ENCODE measurements at regions not wholly inside any gene's neighbourhood (a gene's known extent, or its start where the extent isn't known, plus 50 kb on each side); places are given as distances from the start of the nearest gene placed in this dataset.
"Not testable (repeated sequence)": the region's sequence is repeated elsewhere in the genome, so short reads cannot be mapped to it uniquely, and the experiment has no call there.

DNA sequence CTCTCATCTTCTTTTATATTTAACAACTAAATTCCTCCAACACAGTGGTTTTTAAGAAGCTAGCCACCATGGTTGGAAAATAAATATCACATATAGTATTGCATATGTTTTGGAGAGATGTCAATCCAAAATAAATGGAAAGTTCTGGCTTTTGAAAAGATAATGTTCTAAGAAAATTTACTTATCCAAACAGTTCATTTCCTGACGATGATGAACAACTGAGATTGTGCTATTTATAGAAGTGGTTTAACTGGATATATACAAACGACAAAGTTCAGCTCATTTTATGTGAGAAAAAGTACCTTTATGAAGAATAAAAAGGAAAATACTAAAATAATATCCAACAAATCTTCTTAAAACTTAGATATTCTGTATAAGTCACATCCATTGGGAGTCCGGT, 174.7 kb downstream of the MZT1 start:
- H3K4me1 ChIP-seq (ENCODE audit: control insufficient read depth, insufficient read depth, low read length, unreplicated experiment), result no peaks in the 10 kb centered on the region
- no peaks in the 10 kb centered on the region for H3K36me3 ChIP-seq (ENCODE audit: insufficient read depth, low read length)
- H3K79me2 ChIP-seq (ENCODE audit: control insufficient read depth, insufficient read depth, low read length, unreplicated experiment), result no peaks in the 10 kb centered on the region
- H3K4me3 ChIP-seq (ENCODE audit: low read depth, low read length), result no peak overlapping the region
- H3K27ac ChIP-seq (ENCODE audit: low read depth, low read length), result no peak overlapping the region
- H2AFZ ChIP-seq (ENCODE audit: low read length, unreplicated experiment), result no peak overlapping the region
- H3K27me3 ChIP-seq (ENCODE audit: insufficient read depth, low read length), result no peaks in the 10 kb centered on the region

DNA sequence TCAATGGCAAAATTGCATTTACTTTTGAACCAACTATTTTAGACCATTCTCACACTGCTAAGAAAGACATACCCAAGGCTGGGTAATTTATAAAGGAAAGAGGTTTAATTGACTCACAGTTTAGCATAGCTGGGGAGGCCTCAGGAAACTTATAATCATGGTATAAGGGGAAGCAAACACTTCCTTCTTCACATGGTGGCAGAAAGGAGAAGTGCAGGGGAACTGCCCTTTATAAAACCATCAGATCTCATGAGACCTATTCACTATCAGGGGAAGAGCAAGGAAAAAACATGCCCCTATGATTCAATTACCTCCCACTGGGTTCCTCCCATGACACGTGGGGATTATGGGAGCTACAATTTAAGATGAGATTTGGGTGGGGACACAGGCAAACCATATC, 181.5 kb downstream of the MZT1 start:
- not testable (repeated sequence) for H3K27ac ChIP-seq (ENCODE audit: low read depth, low read length); H3K4me1 ChIP-seq (ENCODE audit: control insufficient read depth, insufficient read depth, low read length, unreplicated experiment)

GRCh38 chr13:72545030-72545719, 182.3 kb downstream of the MZT1 start:
- no peak overlapping the region for H2AFZ ChIP-seq (ENCODE audit: low read length, unreplicated experiment)
- H3K27me3 ChIP-seq (ENCODE audit: insufficient read depth, low read length), result no peaks in the 10 kb centered on the region
- H3K79me2 ChIP-seq (ENCODE audit: control insufficient read depth, insufficient read depth, low read length, unreplicated experiment), result no peaks in the 10 kb centered on the region
- no peak overlapping the region for H3K27ac ChIP-seq (ENCODE audit: low read depth, low read length)
- H3K4me3 ChIP-seq (ENCODE audit: low read depth, low read length), result no peak overlapping the region
- H3K36me3 ChIP-seq (ENCODE audit: insufficient read depth, low read length), result no peaks in the 10 kb centered on the region
- H3K4me1 ChIP-seq (ENCODE audit: control insufficient read depth, insufficient read depth, low read length, unreplicated experiment), result no peaks in the 10 kb centered on the region

More for the DNA sequence above, 181.5 kb downstream of the MZT1 start:
- H3K36me3 ChIP-seq (ENCODE audit: insufficient read depth, low read length); H3K4me3 ChIP-seq (ENCODE audit: low read depth, low read length); H2AFZ ChIP-seq (ENCODE audit: low read length, unreplicated experiment); H3K27me3 ChIP-seq (ENCODE audit: insufficient read depth, low read length); H3K79me2 ChIP-seq (ENCODE audit: control insufficient read depth, insufficient read depth, low read length, unreplicated experiment): not testable (repeated sequence)

GRCh38 chr13:72544042-72544441, 183.4 kb downstream of the MZT1 start:
- H3K27ac ChIP-seq (ENCODE audit: low read depth, low read length), result no peak overlapping the region
- no peaks in the 10 kb centered on the region for H3K36me3 ChIP-seq (ENCODE audit: insufficient read depth, low read length)
- H3K79me2 ChIP-seq (ENCODE audit: control insufficient read depth, insufficient read depth, low read length, unreplicated experiment), result no peaks in the 10 kb centered on the region
- no peak overlapping the region for H3K4me3 ChIP-seq (ENCODE audit: low read depth, low read length)
- H3K4me1 ChIP-seq (ENCODE audit: control insufficient read depth, insufficient read depth, low read length, unreplicated experiment), result no peaks in the 10 kb centered on the region
- H2AFZ ChIP-seq (ENCODE audit: low read length, unreplicated experiment), result no peak overlapping the region
- no peaks in the 10 kb centered on the region for H3K27me3 ChIP-seq (ENCODE audit: insufficient read depth, low read length)

GRCh38 chr13:72542241-72542640, 185.2 kb downstream of the MZT1 start:
- Histone ChIP-seq H3K27ac (ENCODE audit: low read depth, low read length) (no peak overlapping the region), H3K4me3 (ENCODE audit: low read depth, low read length) (no peak overlapping the region), H2AFZ (ENCODE audit: low read length, unreplicated experiment) (no peak overlapping the region), H3K79me2 (ENCODE audit: control insufficient read depth, insufficient read depth, low read length, unreplicated experiment) (no peaks in the 10 kb centered on the region), H3K36me3 (ENCODE audit: insufficient read depth, low read length) (no peaks in the 10 kb centered on the region), H3K27me3 (ENCODE audit: insufficient read depth, low read length) (no peaks in the 10 kb centered on the region), H3K4me1 (ENCODE audit: control insufficient read depth, insufficient read depth, low read length, unreplicated experiment) (no peaks in the 10 kb centered on the region)

GRCh38 chr13:72541674-72542073, 185.8 kb downstream of the MZT1 start:
- H3K27ac ChIP-seq (ENCODE audit: low read depth, low read length), result no peak overlapping the region
- H3K4me1 ChIP-seq (ENCODE audit: control insufficient read depth, insufficient read depth, low read length, unreplicated experiment), result no peaks in the 10 kb centered on the region
- H3K79me2 ChIP-seq (ENCODE audit: control insufficient read depth, insufficient read depth, low read length, unreplicated experiment), result no peaks in the 10 kb centered on the region
- H3K4me3 ChIP-seq (ENCODE audit: low read depth, low read length), result no peak overlapping the region
- no peaks in the 10 kb centered on the region for H3K27me3 ChIP-seq (ENCODE audit: insufficient read depth, low read length)
- H3K36me3 ChIP-seq (ENCODE audit: insufficient read depth, low read length), result no peaks in the 10 kb centered on the region
- no peak overlapping the region for H2AFZ ChIP-seq (ENCODE audit: low read length, unreplicated experiment)

DNA sequence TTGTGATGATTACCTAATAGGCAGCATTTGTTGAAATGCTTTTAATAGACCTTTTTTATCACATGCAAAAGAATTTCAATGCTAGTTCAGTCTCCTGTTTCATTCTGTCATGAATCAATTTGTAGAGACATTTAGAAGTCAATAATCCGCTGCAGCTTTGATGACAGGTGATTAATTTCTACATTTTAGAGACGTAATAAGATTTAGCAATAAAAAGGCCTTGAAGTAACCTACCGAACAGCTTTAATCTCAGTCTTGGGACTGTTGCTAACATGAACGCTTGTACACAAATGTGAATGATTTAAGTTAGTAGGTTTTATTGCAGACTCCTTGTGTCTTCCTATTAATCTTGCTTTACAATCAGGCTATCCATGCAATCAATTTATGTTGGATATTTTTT, 186.5 kb downstream of the MZT1 start:
- H2AFZ ChIP-seq (ENCODE audit: low read length, unreplicated experiment), result no peak overlapping the region
- no peak overlapping the region for H3K27ac ChIP-seq (ENCODE audit: low read depth, low read length)
- H3K4me1 ChIP-seq (ENCODE audit: control insufficient read depth, insufficient read depth, low read length, unreplicated experiment), result no peaks in the 10 kb centered on the region
- no peaks in the 10 kb centered on the region for H3K27me3 ChIP-seq (ENCODE audit: insufficient read depth, low read length)
- H3K36me3 ChIP-seq (ENCODE audit: insufficient read depth, low read length), result no peaks in the 10 kb centered on the region
- H3K79me2 ChIP-seq (ENCODE audit: control insufficient read depth, insufficient read depth, low read length, unreplicated experiment), result no peaks in the 10 kb centered on the region
- no peak overlapping the region for H3K4me3 ChIP-seq (ENCODE audit: low read depth, low read length)

DNA sequence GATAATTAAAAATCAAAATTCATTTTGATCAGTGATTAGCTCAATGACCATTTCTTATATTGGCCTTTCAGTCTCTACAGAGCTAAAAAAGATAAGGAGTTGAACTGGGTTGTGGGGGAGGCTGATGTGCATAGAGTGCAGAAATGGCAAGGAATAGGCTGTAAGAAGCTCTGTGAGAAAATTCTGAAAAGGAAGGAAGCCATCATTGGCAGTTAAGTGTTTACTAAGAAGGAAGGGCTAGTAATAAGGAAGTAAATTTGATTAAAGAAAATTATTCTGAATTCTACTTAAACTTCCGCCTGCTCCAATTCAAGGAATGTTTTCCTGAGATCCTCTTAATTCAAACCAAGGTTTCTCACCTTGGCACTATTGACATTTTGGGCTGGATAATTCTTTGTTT, 187.5 kb downstream of the MZT1 start:
- no peaks in the 10 kb centered on the region for H3K36me3 ChIP-seq (ENCODE audit: insufficient read depth, low read length)
- no peak overlapping the region for H3K27ac ChIP-seq (ENCODE audit: low read depth, low read length)
- no peak overlapping the region for H2AFZ ChIP-seq (ENCODE audit: low read length, unreplicated experiment)
- no peaks in the 10 kb centered on the region for H3K79me2 ChIP-seq (ENCODE audit: control insufficient read depth, insufficient read depth, low read length, unreplicated experiment)
- no peak overlapping the region for H3K4me3 ChIP-seq (ENCODE audit: low read depth, low read length)
- H3K4me1 ChIP-seq (ENCODE audit: control insufficient read depth, insufficient read depth, low read length, unreplicated experiment), result no peaks in the 10 kb centered on the region
- no peaks in the 10 kb centered on the region for H3K27me3 ChIP-seq (ENCODE audit: insufficient read depth, low read length)

DNA sequence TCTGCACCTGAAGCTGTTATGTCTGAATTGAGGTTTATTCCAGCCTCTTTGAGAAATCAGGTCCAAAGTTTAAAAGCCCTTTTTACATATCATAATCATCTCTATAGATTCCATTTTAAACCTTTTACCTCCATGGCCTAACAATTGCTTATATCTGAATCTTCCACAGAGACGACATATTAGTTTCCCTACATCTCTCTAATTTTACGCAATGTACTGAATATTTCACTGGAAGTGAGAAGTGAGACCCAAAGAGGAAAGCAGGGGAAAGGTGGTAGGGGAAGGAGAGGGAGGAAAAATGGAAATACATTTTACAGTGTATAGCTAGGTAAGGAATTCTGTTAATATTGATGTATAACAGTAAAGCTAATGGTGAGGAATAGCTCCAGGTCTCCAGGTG, 189.6 kb downstream of the MZT1 start:
- Histone ChIP-seq H3K27me3 (ENCODE audit: insufficient read depth, low read length) (no peaks in the 10 kb centered on the region), H3K4me3 (ENCODE audit: low read depth, low read length) (no peak overlapping the region), H3K4me1 (ENCODE audit: control insufficient read depth, insufficient read depth, low read length, unreplicated experiment) (no peaks in the 10 kb centered on the region), H3K79me2 (ENCODE audit: control insufficient read depth, insufficient read depth, low read length, unreplicated experiment) (no peaks in the 10 kb centered on the region), H3K27ac (ENCODE audit: low read depth, low read length) (no peak overlapping the region), H2AFZ (ENCODE audit: low read length, unreplicated experiment) (no peak overlapping the region), H3K36me3 (ENCODE audit: insufficient read depth, low read length) (no peaks in the 10 kb centered on the region)

DNA sequence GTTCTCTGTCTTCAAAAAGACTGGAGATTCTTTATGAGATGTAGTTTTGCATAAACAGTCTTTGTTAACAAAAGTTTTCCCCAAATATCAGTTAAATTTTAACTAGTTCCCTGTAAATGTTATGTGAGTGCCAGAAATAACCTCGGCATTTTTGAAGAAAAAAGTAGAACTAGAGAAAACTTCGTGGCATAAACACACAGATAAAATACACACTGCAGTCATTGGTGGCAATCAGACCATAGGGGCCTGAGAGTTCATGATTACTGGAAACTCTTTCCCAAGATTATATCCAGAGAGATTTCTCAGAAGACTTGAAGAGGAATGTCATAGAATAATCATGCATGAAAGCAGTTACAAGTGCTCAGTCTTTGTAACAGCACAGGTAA, 190.0 kb downstream of the MZT1 start:
- H2AFZ ChIP-seq (ENCODE audit: low read length, unreplicated experiment), result no peak overlapping the region
- H3K4me1 ChIP-seq (ENCODE audit: control insufficient read depth, insufficient read depth, low read length, unreplicated experiment), result no peaks in the 10 kb centered on the region
- H3K4me3 ChIP-seq (ENCODE audit: low read depth, low read length), result no peak overlapping the region
- no peaks in the 10 kb centered on the region for H3K36me3 ChIP-seq (ENCODE audit: insufficient read depth, low read length)
- no peak overlapping the region for H3K27ac ChIP-seq (ENCODE audit: low read depth, low read length)
- H3K79me2 ChIP-seq (ENCODE audit: control insufficient read depth, insufficient read depth, low read length, unreplicated experiment), result no peaks in the 10 kb centered on the region
- H3K27me3 ChIP-seq (ENCODE audit: insufficient read depth, low read length), result no peaks in the 10 kb centered on the region

- Histone ChIP-seq H3K27me3 (ENCODE audit: insufficient read depth, low read length) (no peaks in the 10 kb centered on the region), H3K4me1 (ENCODE audit: control insufficient read depth, insufficient read depth, low read length, unreplicated experiment) (no peaks in the 10 kb centered on the region), H3K79me2 (ENCODE audit: control insufficient read depth, insufficient read depth, low read length, unreplicated experiment) (no peaks in the 10 kb centered on the region), H3K27ac (ENCODE audit: low read depth, low read length) (no peak overlapping the region), H3K36me3 (ENCODE audit: insufficient read depth, low read length) (no peaks in the 10 kb centered on the region), H2AFZ (ENCODE audit: low read length, unreplicated experiment) (no peak overlapping the region), H3K4me3 (ENCODE audit: low read depth, low read length) (no peak overlapping the region)
Measured at GRCh38 chr13:72536714-72537394, 190.6 kb downstream of the MZT1 start.

All from ACC112 (cell line).